PFSK-1 (cell line): ENCODE measurements at regions not wholly inside any gene's neighbourhood (a gene's known extent, or its start where the extent isn't known, plus 50 kb on each side); places are given as distances from the start of the nearest gene placed in this dataset.

Experiments
- FOXP2 ChIP-seq: optimal IDR thresholded peaks from 2 replicates; pipeline ENCODE3; 2011; ENCODE audit warnings: borderline replicate concordance, control low read depth, inconsistent platforms; ENCODE audit not compliant: insufficient read depth; ENCODE audit errors: extremely low read length, extremely low read depth
- POLR2AphosphoS5 ChIP-seq: IDR thresholded peaks from 2 replicates; pipeline ENCODE4 v1.6.1; 2012; ENCODE audit warnings: low read depth, mild to moderate bottlenecking, control low read depth, low read length, moderate library complexity
- SIN3A ChIP-seq: IDR thresholded peaks from 2 replicates; pipeline ENCODE4 v1.6.1; 2012; ENCODE audit warnings: mild to moderate bottlenecking, low read length, moderate library complexity, borderline replicate concordance; ENCODE audit not compliant: insufficient read depth
- TAF1 ChIP-seq: IDR thresholded peaks from 2 replicates; pipeline ENCODE4 v1.6.1; 2012; ENCODE audit warnings: low read length, control low read depth, borderline replicate concordance; ENCODE audit not compliant: insufficient read depth
- TF ChIP-seq, protein P1 (sequence below), 2 experiments: IDR thresholded peaks; 2 replicates each; pipeline versions ENCODE4 v1.6.1 to v1.8.0; 2011 to 2012; ENCODE audit warnings: low read depth in 2 of 2, low read length in 2 of 2, control low read depth in 1 of 2, inconsistent platforms in 1 of 2, mild to moderate bottlenecking in 1 of 2, moderate library complexity in 1 of 2; ENCODE audit not compliant: insufficient read depth in 1 of 2

DNA sequence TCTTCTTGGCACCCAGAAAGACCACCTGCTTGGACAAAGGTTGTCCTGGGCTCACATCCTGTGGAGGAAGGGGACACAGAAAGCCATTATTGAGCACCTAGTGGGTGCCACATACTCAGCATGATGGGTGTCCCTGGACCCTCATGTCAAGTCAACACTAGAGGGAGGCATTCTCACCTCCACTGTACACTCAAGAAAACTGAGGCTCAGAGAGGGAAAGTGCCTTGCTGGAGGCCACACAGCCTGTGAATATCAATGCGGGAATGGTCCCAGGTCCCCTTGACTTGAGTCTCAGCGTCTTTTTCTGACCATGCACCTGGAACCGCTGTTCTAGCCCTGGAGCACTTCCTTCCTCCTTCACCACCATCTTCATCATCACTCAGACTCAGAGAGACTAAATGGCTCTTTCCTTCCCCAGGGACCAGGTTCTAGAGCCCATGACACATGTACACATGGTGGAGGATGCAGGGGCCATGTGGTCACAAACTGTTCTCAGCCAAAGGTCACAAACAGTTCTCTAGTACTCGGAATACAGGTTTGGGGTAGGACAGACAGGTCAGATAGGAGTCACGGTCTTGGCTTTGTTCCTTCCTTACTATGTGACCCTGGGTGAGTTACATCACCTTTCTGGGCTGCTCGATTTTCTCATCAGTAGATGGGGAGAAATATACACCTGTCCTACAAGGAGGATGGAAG is 89.2 kb upstream of the WNT4 start:
- TF ChIP-seq TAF1 = no peak
- no peak for TF ChIP-seq SIN3A
- no peak for TF ChIP-seq POLR2AphosphoS5
- TF ChIP-seq FOXP2 = no peak
- TF ChIP-seq, protein P1, sequence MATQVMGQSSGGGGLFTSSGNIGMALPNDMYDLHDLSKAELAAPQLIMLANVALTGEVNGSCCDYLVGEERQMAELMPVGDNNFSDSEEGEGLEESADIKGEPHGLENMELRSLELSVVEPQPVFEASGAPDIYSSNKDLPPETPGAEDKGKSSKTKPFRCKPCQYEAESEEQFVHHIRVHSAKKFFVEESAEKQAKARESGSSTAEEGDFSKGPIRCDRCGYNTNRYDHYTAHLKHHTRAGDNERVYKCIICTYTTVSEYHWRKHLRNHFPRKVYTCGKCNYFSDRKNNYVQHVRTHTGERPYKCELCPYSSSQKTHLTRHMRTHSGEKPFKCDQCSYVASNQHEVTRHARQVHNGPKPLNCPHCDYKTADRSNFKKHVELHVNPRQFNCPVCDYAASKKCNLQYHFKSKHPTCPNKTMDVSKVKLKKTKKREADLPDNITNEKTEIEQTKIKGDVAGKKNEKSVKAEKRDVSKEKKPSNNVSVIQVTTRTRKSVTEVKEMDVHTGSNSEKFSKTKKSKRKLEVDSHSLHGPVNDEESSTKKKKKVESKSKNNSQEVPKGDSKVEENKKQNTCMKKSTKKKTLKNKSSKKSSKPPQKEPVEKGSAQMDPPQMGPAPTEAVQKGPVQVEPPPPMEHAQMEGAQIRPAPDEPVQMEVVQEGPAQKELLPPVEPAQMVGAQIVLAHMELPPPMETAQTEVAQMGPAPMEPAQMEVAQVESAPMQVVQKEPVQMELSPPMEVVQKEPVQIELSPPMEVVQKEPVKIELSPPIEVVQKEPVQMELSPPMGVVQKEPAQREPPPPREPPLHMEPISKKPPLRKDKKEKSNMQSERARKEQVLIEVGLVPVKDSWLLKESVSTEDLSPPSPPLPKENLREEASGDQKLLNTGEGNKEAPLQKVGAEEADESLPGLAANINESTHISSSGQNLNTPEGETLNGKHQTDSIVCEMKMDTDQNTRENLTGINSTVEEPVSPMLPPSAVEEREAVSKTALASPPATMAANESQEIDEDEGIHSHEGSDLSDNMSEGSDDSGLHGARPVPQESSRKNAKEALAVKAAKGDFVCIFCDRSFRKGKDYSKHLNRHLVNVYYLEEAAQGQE (IDR thresholded peaks at IDR 0.05; ENCODE audit: insufficient read depth in 1 of 2, low read depth in 2 of 2, low read length in 2 of 2) = no peak
